SU-DHL-6 (cell line): ENCODE measurements at regions not wholly inside any gene's neighbourhood (a gene's known extent, or its start where the extent isn't known, plus 50 kb on each side); places are given as distances from the start of the nearest gene placed in this dataset.

Experiments used
- CTCF ChIP-seq: fragments of 200-600 bp; sonication (generic); IDR thresholded peaks from one replicate; pipeline ENCODE4 v1.5.1; 2017; ENCODE audit warnings: antibody characterized with exemption, mild to moderate bottlenecking, low read length, moderate library complexity; ENCODE audit not compliant: insufficient read depth, poor library complexity, severe bottlenecking
- EZH2phosphoT487 ChIP-seq: fragments of 200-600 bp; sonication (generic), shearing (Covaris generic); conservative IDR thresholded peaks from 2 replicates; pipeline ENCODE4 v1.6.1; 2018; ENCODE audit warnings: mild to moderate bottlenecking, antibody characterized with exemption, low read length, moderate library complexity, mixed read lengths

GRCh38 chr2:12141618-12142258 lies 395.3 kb downstream of the LPIN1 start:
- no peak for TF ChIP-seq CTCF
- TF ChIP-seq EZH2phosphoT487: no peak
